HG02981 (cell line): ENCODE measurements at regions not wholly inside any gene's neighbourhood (a gene's known extent, or its start where the extent isn't known, plus 50 kb on each side); places are given as distances from the start of the nearest gene placed in this dataset.

ENCODE experiments used
- ATAC-seq: cut with Tn5 transposase; IDR thresholded peaks from one replicate; pipeline ENCODE4 v1.9.1; 2021; ENCODE audit warnings: mild to moderate bottlenecking, moderate library complexity; ENCODE audit not compliant: unreplicated experiment

GRCh38 chr4:35246493-35246892 is 997.8 kb downstream of the ARAP2 start:
- ATAC-seq, result no peak

GRCh38 chr4:35247047-35247446 is 997.3 kb downstream of the ARAP2 start:
- ATAC-seq, result no peak

- ATAC-seq, result no peak
Measured at GRCh38 chr4:35250331-35250730, 994.0 kb downstream of the ARAP2 start.

- no peak for ATAC-seq
Measured at GRCh38 chr4:35250761-35251160, 993.6 kb downstream of the ARAP2 start.

GRCh38 chr4:35252071-35252470 is 992.2 kb downstream of the ARAP2 start:
- no peak for ATAC-seq

GRCh38 chr4:35252866-35253265 is 991.4 kb downstream of the ARAP2 start:
- no peak for ATAC-seq

- no peak for ATAC-seq
Measured at GRCh38 chr4:35253331-35253730, 991.0 kb downstream of the ARAP2 start.

- ATAC-seq, result no peak
Measured at GRCh38 chr4:35286434-35286833, 957.9 kb downstream of the ARAP2 start.

- no peak for ATAC-seq
Measured at GRCh38 chr4:35300996-35301774, 943.1 kb downstream of the ARAP2 start.

GRCh38 chr4:35315419-35315818 is 928.9 kb downstream of the ARAP2 start:
- ATAC-seq, result no peak

- ATAC-seq, result no peak
Measured at GRCh38 chr4:35325908-35326453, 918.3 kb downstream of the ARAP2 start.

- ATAC-seq, result no peak
Measured at GRCh38 chr4:35342833-35343232, 901.5 kb downstream of the ARAP2 start.

GRCh38 chr4:35347276-35347675 is 897.0 kb downstream of the ARAP2 start:
- ATAC-seq, result no peak

GRCh38 chr4:35358001-35358584 is 886.2 kb downstream of the ARAP2 start:
- no peak for ATAC-seq

- ATAC-seq, result no peak
Measured at GRCh38 chr4:35364321-35364870, 879.9 kb downstream of the ARAP2 start.

GRCh38 chr4:35365186-35365585 is 879.1 kb downstream of the ARAP2 start:
- ATAC-seq, result no peak

GRCh38 chr4:35399912-35400311 is 844.4 kb downstream of the ARAP2 start:
- no peak for ATAC-seq

- no peak for ATAC-seq
Measured at GRCh38 chr4:35423104-35423503, 821.2 kb downstream of the ARAP2 start.

- ATAC-seq, result no peak
Measured at GRCh38 chr4:35447474-35447873, 796.8 kb downstream of the ARAP2 start.

- ATAC-seq, result no peak
Measured at GRCh38 chr4:35459045-35459444, 785.3 kb downstream of the ARAP2 start.

GRCh38 chr4:35461931-35462659 is 782.2 kb downstream of the ARAP2 start:
- ATAC-seq, result no peak
